AG10803 (cell line): ENCODE measurements at regions not wholly inside any gene's neighbourhood (a gene's known extent, or its start where the extent isn't known, plus 50 kb on each side); places are given as distances from the start of the nearest gene placed in this dataset.

Experiments
- DNase-seq: peaks from one replicate; pipeline ENCODE4 v3.0.0; 2010; ENCODE audit warnings: low read depth
- H3K4me3 ChIP-seq: 2 replicates; pipeline ENCODE4 v1.5.1; 2011; ENCODE audit warnings: mild to moderate bottlenecking, low read length, control low read depth
- CTCF ChIP-seq: conservative IDR thresholded peaks from 2 replicates; pipeline ENCODE4 v1.5.1; 2011; ENCODE audit warnings: mild to moderate bottlenecking, low read length, control low read depth, inconsistent platforms

- DNase-seq, result no peak
- no peak overlapping the region for H3K4me3 ChIP-seq
- no peak for TF ChIP-seq CTCF
Measured at GRCh38 chr15:70212286-70212962, 114.7 kb upstream of the TLE3 start.

GRCh38 chr15:70210528-70210927 is 112.8 kb upstream of the TLE3 start:
- H3K4me3 ChIP-seq, result no peak overlapping the region
- DNase-seq, result no peak
- no peak for TF ChIP-seq CTCF

- DNase-seq, result no peak
- no peak for TF ChIP-seq CTCF
- H3K4me3 ChIP-seq, result no peak overlapping the region
Measured at GRCh38 chr15:70210076-70210475, 112.4 kb upstream of the TLE3 start.

GRCh38 chr15:70209499-70209898 is 111.8 kb upstream of the TLE3 start:
- DNase-seq, result no peak
- H3K4me3 ChIP-seq, result no peak overlapping the region
- TF ChIP-seq CTCF, result no peak

GRCh38 chr15:70208332-70208731 is 110.6 kb upstream of the TLE3 start:
- TF ChIP-seq CTCF, result no peak
- H3K4me3 ChIP-seq, result no peak overlapping the region
- DNase-seq, result no peak

- TF ChIP-seq CTCF, result no peak
- no peak for DNase-seq
- H3K4me3 ChIP-seq, result no peak overlapping the region
Measured at GRCh38 chr15:70206668-70207067, 109.0 kb upstream of the TLE3 start.

- H3K4me3 ChIP-seq, result no peak overlapping the region
- DNase-seq, result no peak
- TF ChIP-seq CTCF, result no peak
Measured at GRCh38 chr15:70204652-70205051, 106.9 kb upstream of the TLE3 start.
